PFSK-1 (cell line): ENCODE measurements at regions not wholly inside any gene's neighbourhood (a gene's known extent, or its start where the extent isn't known, plus 50 kb on each side); places are given as distances from the start of the nearest gene placed in this dataset.

Experiments
- FOXP2 ChIP-seq: optimal IDR thresholded peaks from 2 replicates; pipeline ENCODE3; 2011; ENCODE audit warnings: borderline replicate concordance, control low read depth, inconsistent platforms; ENCODE audit not compliant: insufficient read depth; ENCODE audit errors: extremely low read length, extremely low read depth
- POLR2AphosphoS5 ChIP-seq: IDR thresholded peaks from 2 replicates; pipeline ENCODE4 v1.6.1; 2012; ENCODE audit warnings: low read depth, mild to moderate bottlenecking, control low read depth, low read length, moderate library complexity
- REST ChIP-seq, 2 experiments: IDR thresholded peaks; 2 replicates each; pipeline versions ENCODE4 v1.6.1 to v1.8.0; 2011 to 2012; ENCODE audit warnings: low read depth in 2 of 2, low read length in 2 of 2, control low read depth in 1 of 2, inconsistent platforms in 1 of 2, mild to moderate bottlenecking in 1 of 2, moderate library complexity in 1 of 2; ENCODE audit not compliant: insufficient read depth in 1 of 2
- SIN3A ChIP-seq: IDR thresholded peaks from 2 replicates; pipeline ENCODE4 v1.6.1; 2012; ENCODE audit warnings: mild to moderate bottlenecking, low read length, moderate library complexity, borderline replicate concordance; ENCODE audit not compliant: insufficient read depth
- TAF1 ChIP-seq: IDR thresholded peaks from 2 replicates; pipeline ENCODE4 v1.6.1; 2012; ENCODE audit warnings: low read length, control low read depth, borderline replicate concordance; ENCODE audit not compliant: insufficient read depth

GRCh38 chr5:73296772-73297171 lies 123.8 kb downstream of the TMEM174 start:
- TF ChIP-seq TAF1 (no peak), REST (IDR thresholded peaks at IDR 0.05; ENCODE audit: insufficient read depth in 1 of 2, low read depth in 2 of 2, low read length in 2 of 2) (no peak), SIN3A (no peak), FOXP2 (no peak), POLR2AphosphoS5 (no peak)

GRCh38 chr5:73295921-73296320 lies 122.9 kb downstream of the TMEM174 start:
- no peak for TF ChIP-seq POLR2AphosphoS5

GRCh38 chr5:73295447-73295846 lies 122.5 kb downstream of the TMEM174 start:
- TF ChIP-seq POLR2AphosphoS5 (no peak), SIN3A (no peak)

GRCh38 chr5:73292816-73293459 lies 119.9 kb downstream of the TMEM174 start:
- TF ChIP-seq SIN3A (no peak), FOXP2 (no peak), REST (IDR thresholded peaks at IDR 0.05; ENCODE audit: insufficient read depth in 1 of 2, low read depth in 2 of 2, low read length in 2 of 2) (no peak), POLR2AphosphoS5 (no peak), TAF1 (no peak)

- no peak for TF ChIP-seq TAF1
- no peak for TF ChIP-seq REST (IDR thresholded peaks at IDR 0.05; ENCODE audit: insufficient read depth in 1 of 2, low read depth in 2 of 2, low read length in 2 of 2)
- no peak for TF ChIP-seq POLR2AphosphoS5
- TF ChIP-seq SIN3A, result no peak
- no peak for TF ChIP-seq FOXP2
Measured at GRCh38 chr5:73291873-73292272, 118.9 kb downstream of the TMEM174 start.

GRCh38 chr5:73290242-73290641 lies 117.2 kb downstream of the TMEM174 start:
- TF ChIP-seq REST (IDR thresholded peaks at IDR 0.05; ENCODE audit: insufficient read depth in 1 of 2, low read depth in 2 of 2, low read length in 2 of 2) (no peak), POLR2AphosphoS5 (no peak), SIN3A (no peak), TAF1 (no peak), FOXP2 (no peak)
